ENCODE measurements at regions not wholly inside any gene's neighbourhood (a gene's known extent, or its start where the extent isn't known, plus 50 kb on each side); places are given as distances from the start of the nearest gene placed in this dataset.

- TF ChIP-seq, protein P1, sequence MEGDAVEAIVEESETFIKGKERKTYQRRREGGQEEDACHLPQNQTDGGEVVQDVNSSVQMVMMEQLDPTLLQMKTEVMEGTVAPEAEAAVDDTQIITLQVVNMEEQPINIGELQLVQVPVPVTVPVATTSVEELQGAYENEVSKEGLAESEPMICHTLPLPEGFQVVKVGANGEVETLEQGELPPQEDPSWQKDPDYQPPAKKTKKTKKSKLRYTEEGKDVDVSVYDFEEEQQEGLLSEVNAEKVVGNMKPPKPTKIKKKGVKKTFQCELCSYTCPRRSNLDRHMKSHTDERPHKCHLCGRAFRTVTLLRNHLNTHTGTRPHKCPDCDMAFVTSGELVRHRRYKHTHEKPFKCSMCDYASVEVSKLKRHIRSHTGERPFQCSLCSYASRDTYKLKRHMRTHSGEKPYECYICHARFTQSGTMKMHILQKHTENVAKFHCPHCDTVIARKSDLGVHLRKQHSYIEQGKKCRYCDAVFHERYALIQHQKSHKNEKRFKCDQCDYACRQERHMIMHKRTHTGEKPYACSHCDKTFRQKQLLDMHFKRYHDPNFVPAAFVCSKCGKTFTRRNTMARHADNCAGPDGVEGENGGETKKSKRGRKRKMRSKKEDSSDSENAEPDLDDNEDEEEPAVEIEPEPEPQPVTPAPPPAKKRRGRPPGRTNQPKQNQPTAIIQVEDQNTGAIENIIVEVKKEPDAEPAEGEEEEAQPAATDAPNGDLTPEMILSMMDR (IDR thresholded peaks at IDR 0.05; ENCODE audit: insufficient read depth, low read depth, low read length) = no peak
- TF ChIP-seq EZH2 (IDR thresholded peaks at IDR 0.05; ENCODE audit: insufficient read depth, low read length) = no peak
Measured at GRCh38 chr7:119696336-119696735, 576.6 kb upstream of the KCND2 start.

Measured in astrocyte (in vitro differentiated cells and primary cell).